Esophagus muscularis mucosa (tissue), 4 donors: ENCODE measurements at regions not wholly inside any gene's neighbourhood (a gene's known extent, or its start where the extent isn't known, plus 50 kb on each side); places are given as distances from the start of the nearest gene placed in this dataset.

Experiments used
- CTCF ChIP-seq, 3 experiments: fragments of 200-600 bp in 2 of 3; fragments of 450-650 bp in 1 of 3; sonication (generic) in 2 of 3; IDR thresholded peaks; one replicate each; pipeline ENCODE4 v1.5.1; 2017 to 2019; ENCODE audit warnings: antibody characterized with exemption in 3 of 3, mild to moderate bottlenecking in 2 of 3, moderate library complexity in 1 of 3
- EP300 ChIP-seq: sonication (generic); formaldehyde crosslinking; IDR thresholded peaks from one replicate; pipeline ENCODE4 v1.6.1; 2017; ENCODE audit warnings: antibody characterized with exemption
- POLR2A ChIP-seq: fragments of 450-650 bp; IDR thresholded peaks from one replicate; pipeline ENCODE4 v1.6.1; 2017; ENCODE audit warnings: antibody characterized with exemption, moderate library complexity, mild to moderate bottlenecking, low read depth
- POLR2AphosphoS5 ChIP-seq, 2 donors: sonication (generic); formaldehyde crosslinking; IDR thresholded peaks; one replicate each; pipeline ENCODE4 v1.6.1; 2017; ENCODE audit warnings: antibody characterized with exemption in 2 of 2

GRCh38 chr1:11358984-11359383, 86.0 kb downstream of the UBIAD1 start:
- TF ChIP-seq CTCF (IDR thresholded peaks at IDR 0.05) (no peak), POLR2A (no peak), EP300 (no peak), POLR2AphosphoS5 (IDR thresholded peaks at IDR 0.05) (no peak)
